WTC11 (cell line): ENCODE measurements at regions not wholly inside any gene's neighbourhood (a gene's known extent, or its start where the extent isn't known, plus 50 kb on each side); places are given as distances from the start of the nearest gene placed in this dataset.

Source experiments
- ATAC-seq: fragments of 200-7000 bp; cut with Tn5 transposase; 2 replicates; pipeline ENCODE4 v1.10.0; 2021; ENCODE audit warnings: mild to moderate bottlenecking, moderate library complexity
- CTCF ChIA-PET: fragments of 300-600 bp; sonication (Branson Sonifier 250); formaldehyde crosslinking; loops from one replicate; lab custom pipeline; 2021; ENCODE audit warnings: antibody characterized with exemption; lab: Charles Lee
- POLR2A ChIA-PET: fragments of 350-600 bp; sonication (Branson Sonifier 250); formaldehyde crosslinking; loops from one replicate; lab custom pipeline; 2021; ENCODE audit warnings: antibody characterized with exemption; lab: Charles Lee
- DNase-seq: peaks from one replicate; pipeline ENCODE4 v3.0.0; 2021; ENCODE audit warnings: low spot score
- H3K27ac Mint-ChIP-seq: 2 replicates; pipeline ENCODE4 v1.8.0; 2021; ENCODE audit warnings: mixed read lengths
- H3K27me3 Mint-ChIP-seq: 2 replicates; pipeline ENCODE4 v1.8.0; 2021; ENCODE audit warnings: low read depth, mild to moderate bottlenecking, moderate library complexity, mixed read lengths
- H3K36me3 Mint-ChIP-seq: 2 replicates; pipeline ENCODE4 v1.8.0; 2021; ENCODE audit warnings: mixed read lengths
- H3K4me1 Mint-ChIP-seq: 2 replicates; pipeline ENCODE4 v1.8.0; 2022; ENCODE audit warnings: mixed read lengths
- H3K4me3 Mint-ChIP-seq: 2 replicates; pipeline ENCODE4 v1.8.0; 2021; ENCODE audit warnings: mild to moderate bottlenecking, moderate library complexity, mixed read lengths
- H3K9me3 Mint-ChIP-seq: 2 replicates; pipeline ENCODE4 v1.8.0; 2021; ENCODE audit warnings: mixed read lengths
- ATF2 ChIP-seq: sonication (generic); formaldehyde crosslinking; IDR thresholded peaks from 2 replicates; pipeline ENCODE4 v1.8.1; 2022; ENCODE audit warnings: low read depth, missing genetic modification reagents, borderline replicate concordance
- FOXK1 ChIP-seq: sonication (generic); formaldehyde crosslinking; IDR thresholded peaks from 2 replicates; pipeline ENCODE4 v1.8.0; 2022; ENCODE audit warnings: mild to moderate bottlenecking, moderate library complexity, missing genetic modification reagents
- JAZF1 ChIP-seq: fragments of 250-450 bp; sonication (Bioruptor Pico); IDR thresholded peaks from 2 replicates; pipeline ENCODE4 v1.9.0; 2021; ENCODE audit warnings: moderate library complexity, mild to moderate bottlenecking, inconsistent platforms
- KAT7 ChIP-seq: sonication (generic); formaldehyde crosslinking; IDR thresholded peaks from 2 replicates; pipeline ENCODE4 v1.8.1; 2023; ENCODE audit warnings: missing genetic modification reagents, mild to moderate bottlenecking, borderline replicate concordance
- OVOL2 ChIP-seq: fragments of 250-450 bp; sonication (Bioruptor Pico); IDR thresholded peaks from 2 replicates; pipeline ENCODE4 v1.9.0; 2021; ENCODE audit warnings: mild to moderate bottlenecking, borderline replicate concordance
- PRDM15 ChIP-seq: sonication (generic); formaldehyde crosslinking; IDR thresholded peaks from 2 replicates; pipeline ENCODE4 v1.8.0; 2022; ENCODE audit warnings: missing genetic modification reagents
- TCF7 ChIP-seq: sonication (generic); formaldehyde crosslinking; IDR thresholded peaks from 2 replicates; pipeline ENCODE4 v1.8.0; 2022; ENCODE audit warnings: mild to moderate bottlenecking, low read depth, missing genetic modification reagents, moderate library complexity
- ZNF263 ChIP-seq: sonication (generic); formaldehyde crosslinking; IDR thresholded peaks from 2 replicates; pipeline ENCODE4 v1.8.1; 2022; ENCODE audit warnings: low read depth, mild to moderate bottlenecking, moderate library complexity, missing genetic modification reagents
- ZNF416 ChIP-seq: fragments of 250-450 bp; sonication (Bioruptor Pico); IDR thresholded peaks from 2 replicates; pipeline ENCODE4 v1.9.0; 2021; ENCODE audit warnings: mild to moderate bottlenecking, inconsistent platforms
- TF ChIP-seq, protein P1 (sequence below): sonication (generic); formaldehyde crosslinking; conservative IDR thresholded peaks from 2 replicates; pipeline ENCODE4 v1.8.1; 2023; ENCODE audit warnings: mild to moderate bottlenecking, low read depth, missing genetic modification reagents, moderate library complexity
- TF ChIP-seq, protein P2 (sequence below): sonication (generic); formaldehyde crosslinking; IDR thresholded peaks from 2 replicates; pipeline ENCODE4 v1.8.0; 2022; ENCODE audit warnings: mild to moderate bottlenecking, missing genetic modification reagents
- TF ChIP-seq, protein P3 (sequence below): sonication (generic); formaldehyde crosslinking; IDR thresholded peaks from 2 replicates; pipeline ENCODE4 v1.8.0; 2022; ENCODE audit warnings: mild to moderate bottlenecking, missing genetic modification reagents
- TF ChIP-seq, protein P4 (sequence below): sonication (generic); formaldehyde crosslinking; IDR thresholded peaks from 2 replicates; pipeline ENCODE4 v1.8.1; 2023; ENCODE audit warnings: mild to moderate bottlenecking, missing genetic modification reagents, borderline replicate concordance

- TF ChIP-seq ATF2 (CRISPR knock-in tag) (no peak), TCF7 (CRISPR knock-in tag) (no peak), PRDM15 (CRISPR knock-in tag) (no peak)
- TF ChIP-seq, protein P1, sequence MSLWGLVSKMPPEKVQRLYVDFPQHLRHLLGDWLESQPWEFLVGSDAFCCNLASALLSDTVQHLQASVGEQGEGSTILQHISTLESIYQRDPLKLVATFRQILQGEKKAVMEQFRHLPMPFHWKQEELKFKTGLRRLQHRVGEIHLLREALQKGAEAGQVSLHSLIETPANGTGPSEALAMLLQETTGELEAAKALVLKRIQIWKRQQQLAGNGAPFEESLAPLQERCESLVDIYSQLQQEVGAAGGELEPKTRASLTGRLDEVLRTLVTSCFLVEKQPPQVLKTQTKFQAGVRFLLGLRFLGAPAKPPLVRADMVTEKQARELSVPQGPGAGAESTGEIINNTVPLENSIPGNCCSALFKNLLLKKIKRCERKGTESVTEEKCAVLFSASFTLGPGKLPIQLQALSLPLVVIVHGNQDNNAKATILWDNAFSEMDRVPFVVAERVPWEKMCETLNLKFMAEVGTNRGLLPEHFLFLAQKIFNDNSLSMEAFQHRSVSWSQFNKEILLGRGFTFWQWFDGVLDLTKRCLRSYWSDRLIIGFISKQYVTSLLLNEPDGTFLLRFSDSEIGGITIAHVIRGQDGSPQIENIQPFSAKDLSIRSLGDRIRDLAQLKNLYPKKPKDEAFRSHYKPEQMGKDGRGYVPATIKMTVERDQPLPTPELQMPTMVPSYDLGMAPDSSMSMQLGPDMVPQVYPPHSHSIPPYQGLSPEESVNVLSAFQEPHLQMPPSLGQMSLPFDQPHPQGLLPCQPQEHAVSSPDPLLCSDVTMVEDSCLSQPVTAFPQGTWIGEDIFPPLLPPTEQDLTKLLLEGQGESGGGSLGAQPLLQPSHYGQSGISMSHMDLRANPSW (CRISPR knock-in tag): no peak
- TF ChIP-seq, protein P2, sequence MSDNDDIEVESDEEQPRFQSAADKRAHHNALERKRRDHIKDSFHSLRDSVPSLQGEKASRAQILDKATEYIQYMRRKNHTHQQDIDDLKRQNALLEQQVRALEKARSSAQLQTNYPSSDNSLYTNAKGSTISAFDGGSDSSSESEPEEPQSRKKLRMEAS: no peak
Measured at GRCh38 chr6:163916315-163917081, 502.0 kb downstream of the QKI start (continued).

- H3K4me3 Mint-ChIP-seq: no peak overlapping the region
- H3K9me3 Mint-ChIP-seq: no peaks in the 10 kb centered on the region
- no peak for TF ChIP-seq ZNF416 (CRISPR knock-in tag)
- TF ChIP-seq FOXK1 (CRISPR knock-in tag): no peak
- no peak for TF ChIP-seq JAZF1 (CRISPR knock-in tag)
- ATAC-seq (no peak), DNase-seq (no peak)
- H3K4me1 Mint-ChIP-seq: no peaks in the 10 kb centered on the region
- CTCF ChIA-PET: no interaction called here
- no peak overlapping the region for H3K27ac Mint-ChIP-seq
- no peaks in the 10 kb centered on the region for H3K36me3 Mint-ChIP-seq
- POLR2A ChIA-PET: no interaction called here
- no peaks in the 10 kb centered on the region for H3K27me3 Mint-ChIP-seq
Measured at GRCh38 chr6:163915131-163915530, 500.6 kb downstream of the QKI start.

DNA sequence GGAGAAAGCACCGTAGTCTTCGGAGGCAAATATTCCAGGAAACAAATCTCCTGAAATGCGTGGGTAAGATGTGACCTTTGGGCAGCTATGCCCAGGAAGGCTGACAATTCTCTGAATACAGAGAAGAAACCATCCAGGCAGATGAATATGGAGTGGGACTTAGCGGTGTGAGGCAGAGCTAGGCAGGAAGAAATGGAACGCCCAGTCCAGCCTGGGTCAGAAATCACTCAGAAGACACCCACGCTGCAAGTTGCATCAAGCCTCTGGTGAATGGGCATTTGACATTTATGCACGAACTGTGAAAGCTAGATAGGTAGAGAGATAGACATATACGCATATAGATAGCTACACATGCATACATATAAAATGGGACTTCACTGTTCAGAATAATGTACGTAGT is 498.5 kb downstream of the QKI start:
- H3K9me3 Mint-ChIP-seq: no peaks in the 10 kb centered on the region
- TF ChIP-seq, protein P3, sequence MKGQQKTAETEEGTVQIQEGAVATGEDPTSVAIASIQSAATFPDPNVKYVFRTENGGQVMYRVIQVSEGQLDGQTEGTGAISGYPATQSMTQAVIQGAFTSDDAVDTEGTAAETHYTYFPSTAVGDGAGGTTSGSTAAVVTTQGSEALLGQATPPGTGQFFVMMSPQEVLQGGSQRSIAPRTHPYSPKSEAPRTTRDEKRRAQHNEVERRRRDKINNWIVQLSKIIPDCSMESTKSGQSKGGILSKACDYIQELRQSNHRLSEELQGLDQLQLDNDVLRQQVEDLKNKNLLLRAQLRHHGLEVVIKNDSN (CRISPR knock-in tag): no peak
- TF ChIP-seq, protein P4, sequence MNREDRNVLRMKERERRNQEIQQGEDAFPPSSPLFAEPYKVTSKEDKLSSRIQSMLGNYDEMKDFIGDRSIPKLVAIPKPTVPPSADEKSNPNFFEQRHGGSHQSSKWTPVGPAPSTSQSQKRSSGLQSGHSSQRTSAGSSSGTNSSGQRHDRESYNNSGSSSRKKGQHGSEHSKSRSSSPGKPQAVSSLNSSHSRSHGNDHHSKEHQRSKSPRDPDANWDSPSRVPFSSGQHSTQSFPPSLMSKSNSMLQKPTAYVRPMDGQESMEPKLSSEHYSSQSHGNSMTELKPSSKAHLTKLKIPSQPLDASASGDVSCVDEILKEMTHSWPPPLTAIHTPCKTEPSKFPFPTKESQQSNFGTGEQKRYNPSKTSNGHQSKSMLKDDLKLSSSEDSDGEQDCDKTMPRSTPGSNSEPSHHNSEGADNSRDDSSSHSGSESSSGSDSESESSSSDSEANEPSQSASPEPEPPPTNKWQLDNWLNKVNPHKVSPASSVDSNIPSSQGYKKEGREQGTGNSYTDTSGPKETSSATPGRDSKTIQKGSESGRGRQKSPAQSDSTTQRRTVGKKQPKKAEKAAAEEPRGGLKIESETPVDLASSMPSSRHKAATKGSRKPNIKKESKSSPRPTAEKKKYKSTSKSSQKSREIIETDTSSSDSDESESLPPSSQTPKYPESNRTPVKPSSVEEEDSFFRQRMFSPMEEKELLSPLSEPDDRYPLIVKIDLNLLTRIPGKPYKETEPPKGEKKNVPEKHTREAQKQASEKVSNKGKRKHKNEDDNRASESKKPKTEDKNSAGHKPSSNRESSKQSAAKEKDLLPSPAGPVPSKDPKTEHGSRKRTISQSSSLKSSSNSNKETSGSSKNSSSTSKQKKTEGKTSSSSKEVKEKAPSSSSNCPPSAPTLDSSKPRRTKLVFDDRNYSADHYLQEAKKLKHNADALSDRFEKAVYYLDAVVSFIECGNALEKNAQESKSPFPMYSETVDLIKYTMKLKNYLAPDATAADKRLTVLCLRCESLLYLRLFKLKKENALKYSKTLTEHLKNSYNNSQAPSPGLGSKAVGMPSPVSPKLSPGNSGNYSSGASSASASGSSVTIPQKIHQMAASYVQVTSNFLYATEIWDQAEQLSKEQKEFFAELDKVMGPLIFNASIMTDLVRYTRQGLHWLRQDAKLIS (CRISPR knock-in tag): no peak
- no peak for TF ChIP-seq OVOL2 (CRISPR knock-in tag)
- no peak for TF ChIP-seq TCF7 (CRISPR knock-in tag)
- no peak for TF ChIP-seq KAT7 (CRISPR knock-in tag)
- TF ChIP-seq ZNF263 (CRISPR knock-in tag): no peak
- TF ChIP-seq, all 79 proteins: peak for 0
- Mint-ChIP-seq H3K4me1 (0 out of 2 replicates have a peak, but pooled peaks cover 3% of the 10 kb centered on the region), H3K27me3 (no peaks in the 10 kb centered on the region), H3K4me3 (no peak overlapping the region), H3K36me3 (no peaks in the 10 kb centered on the region), H3K27ac (no peak overlapping the region)
- POLR2A ChIA-PET: no interaction called here
- ATAC-seq (no peak), DNase-seq (no peak)
- CTCF ChIA-PET: no interaction called here
